GM18951 (cell line): ENCODE measurements at regions not wholly inside any gene's neighbourhood (a gene's known extent, or its start where the extent isn't known, plus 50 kb on each side); places are given as distances from the start of the nearest gene placed in this dataset.

Source experiments
- POLR2A ChIP-seq: IDR thresholded peaks from 4 replicates; pipeline ENCODE4 v1.6.1; 2011; ENCODE audit warnings: mild to moderate bottlenecking; ENCODE audit not compliant: insufficient read length, insufficient read depth; ENCODE audit errors: extremely low read depth
- in situ Hi-C: fragments of 300-500 bp; cut with MboI; formaldehyde crosslinking; loops from one replicate; pipeline ENCODE4 v1.12.0; 2022; ENCODE audit warnings: low sequenced_read_pairs, mixed read lengths, inconsistent platforms; ENCODE audit not compliant: unreplicated experiment

GRCh38 chr18:42137693-42138375 is 182.8 kb downstream of the PIK3C3 start:
- TF ChIP-seq POLR2A, result no peak
- in situ Hi-C loops, result no loop called here

DNA sequence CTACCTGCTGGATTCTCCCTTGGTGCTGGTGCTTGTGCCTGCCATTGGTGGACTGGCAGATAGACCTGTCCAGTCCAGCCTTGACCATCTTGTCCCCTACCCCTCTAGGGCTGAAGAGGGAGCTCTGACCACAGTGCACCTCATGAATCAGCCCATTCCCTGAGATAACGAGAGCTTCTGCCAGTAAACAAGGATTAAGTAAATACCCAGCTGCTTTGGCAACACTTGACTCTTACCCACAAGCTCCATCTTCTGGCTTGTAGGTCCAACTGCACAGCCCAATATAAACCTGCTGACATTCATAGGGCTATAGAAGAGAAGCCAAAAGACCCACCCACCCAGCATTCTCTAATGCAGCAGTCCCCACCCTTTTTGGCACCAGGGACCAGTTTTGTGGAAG is 186.4 kb downstream of the PIK3C3 start:
- in situ Hi-C loops, result no loop called here
- TF ChIP-seq POLR2A, result no peak

DNA sequence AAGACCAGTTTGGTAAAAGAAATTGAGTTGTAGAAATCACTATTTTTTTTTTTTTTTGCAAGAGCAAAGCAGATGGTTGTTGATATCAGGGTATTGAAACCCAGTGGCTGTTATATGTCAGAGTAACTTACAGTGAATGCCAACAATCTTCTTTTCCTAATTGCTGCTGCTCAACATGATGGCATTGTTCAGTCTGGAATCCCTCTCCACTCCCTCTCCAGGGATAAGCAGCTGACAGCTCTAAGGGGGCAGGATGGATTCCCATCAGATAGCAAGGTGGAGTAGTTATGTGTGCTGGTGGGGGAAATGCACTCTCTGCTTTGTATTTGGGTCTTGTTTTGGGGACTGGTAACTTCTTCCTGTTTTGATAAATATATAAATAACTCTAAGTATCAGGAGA is 200.0 kb downstream of the PIK3C3 start:
- in situ Hi-C loops, result no loop called here
- no peak for TF ChIP-seq POLR2A

GRCh38 chr18:42156281-42156680 is 201.2 kb downstream of the PIK3C3 start:
- TF ChIP-seq POLR2A, result no peak

DNA sequence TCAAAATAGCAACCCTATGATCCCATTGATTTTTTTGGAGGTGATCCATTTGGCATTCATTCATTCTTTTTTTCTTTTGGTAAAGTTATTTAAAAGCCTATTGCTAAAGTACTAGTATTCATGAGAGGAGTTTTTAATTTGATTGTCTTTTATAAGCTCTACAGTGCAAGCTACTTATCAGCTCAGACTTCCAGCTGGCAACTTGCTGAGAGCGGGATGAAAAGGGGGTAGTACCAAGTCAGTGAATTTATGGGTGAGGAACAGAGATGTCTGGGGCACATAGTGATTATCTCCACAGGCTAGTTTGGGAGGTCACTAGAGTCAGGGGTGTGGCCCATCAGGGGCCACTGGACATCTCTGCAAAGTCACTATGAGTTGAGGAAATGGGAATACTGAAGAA is 202.4 kb downstream of the PIK3C3 start:
- in situ Hi-C loops, result no loop called here
- no peak for TF ChIP-seq POLR2A

More at GRCh38 chr18:42156281-42156680, 201.2 kb downstream of the PIK3C3 start:
- in situ Hi-C loops, result no loop called here

DNA sequence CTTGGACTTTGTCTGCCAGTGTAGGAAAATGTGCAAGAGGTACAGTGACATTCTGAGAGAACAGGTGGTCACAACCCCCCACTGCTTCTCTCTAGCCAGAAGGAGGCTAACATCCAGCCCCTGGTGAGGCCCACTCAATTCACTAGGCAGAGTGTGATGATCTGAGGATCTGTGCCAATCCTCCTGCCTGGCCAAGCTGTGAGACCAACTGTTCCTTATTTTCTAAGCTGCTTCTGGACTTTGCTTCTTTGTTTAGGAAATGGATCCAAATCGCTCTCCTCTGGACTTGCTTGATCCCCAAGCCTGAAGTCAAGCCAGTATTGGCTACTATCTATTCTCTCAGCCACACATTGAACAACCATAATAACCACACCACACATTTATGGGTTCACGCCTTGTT is 202.8 kb downstream of the PIK3C3 start:
- in situ Hi-C loops, result no loop called here

DNA sequence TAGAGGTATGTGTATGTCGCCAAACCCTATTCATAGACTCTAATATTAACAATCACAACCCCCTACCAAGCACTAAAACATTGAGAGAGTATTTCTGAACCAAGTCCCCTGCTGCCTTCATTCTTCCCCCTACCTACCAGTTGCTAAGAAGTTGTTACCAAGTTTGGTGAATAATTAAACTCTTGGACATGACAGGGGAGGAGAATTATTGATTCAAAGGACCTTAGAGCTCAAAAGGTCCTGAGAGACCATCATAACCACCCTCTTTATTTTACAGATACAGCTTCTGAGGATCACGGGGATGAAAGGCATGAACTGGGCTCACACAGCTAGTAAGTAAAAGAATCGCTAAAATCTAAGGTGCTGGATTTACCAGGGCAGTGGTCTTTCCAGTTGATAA is 204.1 kb downstream of the PIK3C3 start:
- no peak for TF ChIP-seq POLR2A
- in situ Hi-C loops, result no loop called here

More for the DNA sequence above, 202.8 kb downstream of the PIK3C3 start:
- TF ChIP-seq POLR2A, result no peak

GRCh38 chr18:42163321-42163720 is 208.3 kb downstream of the PIK3C3 start:
- TF ChIP-seq POLR2A, result no peak
- in situ Hi-C loops, result no loop called here

GRCh38 chr18:42164556-42164955 is 209.5 kb downstream of the PIK3C3 start:
- in situ Hi-C loops, result no loop called here
- no peak for TF ChIP-seq POLR2A

DNA sequence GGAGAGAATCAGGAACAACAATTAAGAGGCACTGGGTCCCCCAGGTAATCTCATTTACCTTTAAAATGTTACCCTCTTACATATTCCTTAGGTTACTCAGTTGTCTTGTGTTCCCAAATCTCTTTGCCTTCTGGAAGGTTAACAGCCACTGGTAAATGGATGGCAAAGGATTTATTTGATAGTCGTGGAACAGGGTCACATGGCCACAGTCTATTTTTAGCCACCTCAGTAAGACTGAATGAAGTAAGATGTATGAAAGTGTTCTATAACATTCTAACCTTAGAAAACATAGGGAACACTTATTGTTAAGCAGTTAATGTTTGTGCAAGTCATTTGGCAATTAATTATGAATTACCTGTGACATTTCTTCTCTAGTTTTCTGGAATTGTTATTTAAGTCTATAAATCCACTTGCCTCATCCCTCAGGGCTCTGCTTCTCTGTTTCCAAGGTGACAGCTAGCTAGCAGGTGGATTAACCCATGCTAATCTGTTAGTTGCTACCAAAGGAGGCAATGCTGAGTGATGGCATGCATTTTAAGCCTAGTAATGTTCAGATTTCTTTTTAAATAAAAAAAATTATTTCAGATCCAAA is 211.0 kb downstream of the PIK3C3 start:
- TF ChIP-seq POLR2A, result no peak
- in situ Hi-C loops, result no loop called here

GRCh38 chr18:42168487-42168886 is 213.5 kb downstream of the PIK3C3 start:
- TF ChIP-seq POLR2A, result no peak
- in situ Hi-C loops, result no loop called here

GRCh38 chr18:42168907-42169306 is 213.9 kb downstream of the PIK3C3 start:
- TF ChIP-seq POLR2A, result no peak
- in situ Hi-C loops, result no loop called here

DNA sequence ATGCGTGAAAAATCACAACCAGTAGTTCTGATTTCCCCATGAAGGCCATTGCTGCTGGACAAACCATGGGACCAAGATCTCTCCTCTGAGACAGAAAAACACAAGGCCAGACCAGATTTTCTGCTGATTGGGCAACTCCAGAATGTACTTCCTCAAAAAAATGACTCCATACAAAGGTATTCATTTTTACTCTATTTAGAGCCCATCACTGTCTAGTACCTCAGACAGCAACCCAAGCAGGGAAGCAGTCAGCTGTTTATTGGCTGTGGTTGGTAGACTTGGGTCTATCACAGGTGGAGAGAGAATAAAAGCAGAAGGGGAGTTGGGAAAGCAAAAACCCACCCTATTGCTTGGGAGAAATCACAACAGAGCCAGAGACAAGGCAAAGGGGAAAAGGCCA is 219.9 kb downstream of the PIK3C3 start:
- in situ Hi-C loops, result no loop called here
- TF ChIP-seq POLR2A, result no peak

- no peak for TF ChIP-seq POLR2A
- in situ Hi-C loops, result no loop called here
Measured at GRCh38 chr18:42176599-42176998, 221.6 kb downstream of the PIK3C3 start.

- no peak for TF ChIP-seq POLR2A
- in situ Hi-C loops, result no loop called here
Measured at GRCh38 chr18:42177390-42177789, 222.4 kb downstream of the PIK3C3 start.
